ENCODE measurements at regions not wholly inside any gene's neighbourhood (a gene's known extent, or its start where the extent isn't known, plus 50 kb on each side); places are given as distances from the start of the nearest gene placed in this dataset.
"Not testable (repeated sequence)": the region's sequence is repeated elsewhere in the genome, so short reads cannot be mapped to it uniquely, and the experiment has no call there.

- DNase-seq (ENCODE audit: low read depth in 2 of 2) = no peak
Measured at GRCh38 chr7:27410812-27411544, 168.4 kb downstream of the EVX1 start.

GRCh38 chr7:27412164-27412563 lies 169.6 kb downstream of the EVX1 start:
- no peak for DNase-seq (ENCODE audit: low read depth in 2 of 2)

GRCh38 chr7:27418541-27418940 lies 175.9 kb downstream of the EVX1 start:
- no peak for DNase-seq (ENCODE audit: low read depth in 2 of 2)

GRCh38 chr7:27419581-27420177 lies 177.1 kb downstream of the EVX1 start:
- no peak for DNase-seq (ENCODE audit: low read depth in 2 of 2)

- no peak for DNase-seq (ENCODE audit: low read depth in 2 of 2)
Measured at GRCh38 chr7:27420702-27421101, 178.1 kb downstream of the EVX1 start.

- no peak for DNase-seq (ENCODE audit: low read depth in 2 of 2)
Measured at GRCh38 chr7:27423290-27423689, 180.7 kb downstream of the EVX1 start.

- no peak for DNase-seq (ENCODE audit: low read depth in 2 of 2)
Measured at GRCh38 chr7:27423821-27424220, 181.2 kb downstream of the EVX1 start.

GRCh38 chr7:27424231-27424630 lies 181.6 kb downstream of the EVX1 start:
- DNase-seq (ENCODE audit: low read depth in 2 of 2) = no peak

- no peak for DNase-seq (ENCODE audit: low read depth in 2 of 2)
Measured at GRCh38 chr7:27424749-27425148, 182.1 kb downstream of the EVX1 start.

GRCh38 chr7:27427416-27427815 lies 184.8 kb downstream of the EVX1 start:
- DNase-seq (ENCODE audit: low read depth in 2 of 2) = no peak

- DNase-seq (ENCODE audit: low read depth in 2 of 2) = no peak
Measured at GRCh38 chr7:27430105-27430504, 187.5 kb downstream of the EVX1 start.

- no peak for DNase-seq (ENCODE audit: low read depth in 2 of 2)
Measured at GRCh38 chr7:27431465-27431864, 188.9 kb downstream of the EVX1 start.

- no peak for DNase-seq (ENCODE audit: low read depth in 2 of 2)
Measured at GRCh38 chr7:27433581-27433980, 191.0 kb downstream of the EVX1 start.

- DNase-seq (ENCODE audit: low read depth in 2 of 2) = no peak
Measured at GRCh38 chr7:27434756-27435400, 192.3 kb downstream of the EVX1 start.

- DNase-seq (ENCODE audit: low read depth in 2 of 2) = no peak
Measured at GRCh38 chr7:27435461-27435860, 192.9 kb downstream of the EVX1 start.

- DNase-seq (ENCODE audit: low read depth in 2 of 2) = no peak
Measured at GRCh38 chr7:27438881-27439589, 196.4 kb downstream of the EVX1 start.

GRCh38 chr7:27442455-27442854 lies 199.9 kb downstream of the EVX1 start:
- no peak for DNase-seq (ENCODE audit: low read depth in 2 of 2)

GRCh38 chr7:27449046-27449445 lies 206.4 kb downstream of the EVX1 start:
- not testable (repeated sequence) for DNase-seq (ENCODE audit: low read depth in 2 of 2)

GRCh38 chr7:27453702-27454405 lies 208.8 kb downstream of the HIBADH start:
- DNase-seq (ENCODE audit: low read depth in 2 of 2) = peak in 1 of 2 donors; percentile 38

- DNase-seq (ENCODE audit: low read depth in 2 of 2) = not testable (repeated sequence)
Measured at GRCh38 chr7:27457120-27457519, 205.6 kb downstream of the HIBADH start.
